Epithelial cell of esophagus (primary cell): ENCODE measurements at regions not wholly inside any gene's neighbourhood (a gene's known extent, or its start where the extent isn't known, plus 50 kb on each side); places are given as distances from the start of the nearest gene placed in this dataset.
"Not testable (repeated sequence)": the region's sequence is repeated elsewhere in the genome, so short reads cannot be mapped to it uniquely, and the experiment has no call there.

ENCODE experiments used
- DNase-seq: peaks from one replicate; pipeline ENCODE4 v3.0.0; 2010; ENCODE audit warnings: low read depth
- H3K4me3 ChIP-seq: 2 replicates; pipeline ENCODE4 v1.5.1; 2011; ENCODE audit warnings: mild to moderate bottlenecking, low read length, control low read depth
- CTCF ChIP-seq: IDR thresholded peaks from 2 replicates; pipeline ENCODE4 v1.5.1; 2011; ENCODE audit warnings: low read depth, mild to moderate bottlenecking, low read length, control low read depth, inconsistent platforms; ENCODE audit not compliant: insufficient read depth; ENCODE audit errors: missing control alignments

- no peak for DNase-seq
- no peak for TF ChIP-seq CTCF
Observed at GRCh38 chr12:96099986-96100385, 64.6 kb upstream of the LTA4H start.

GRCh38 chr12:96101806-96102205 is 66.4 kb upstream of the LTA4H start:
- TF ChIP-seq CTCF, result no peak

More at GRCh38 chr12:96099986-96100385, 64.6 kb upstream of the LTA4H start:
- no peak overlapping the region for H3K4me3 ChIP-seq

GRCh38 chr12:96103067-96103644 is 67.8 kb upstream of the LTA4H start:
- no peak for DNase-seq
- no peak overlapping the region for H3K4me3 ChIP-seq
- no peak for TF ChIP-seq CTCF

More at GRCh38 chr12:96101806-96102205, 66.4 kb upstream of the LTA4H start:
- H3K4me3 ChIP-seq, result no peak overlapping the region
- no peak for DNase-seq

- DNase-seq, result no peak
- no peak for TF ChIP-seq CTCF
- H3K4me3 ChIP-seq, result no peak overlapping the region
Observed at GRCh38 chr12:96104566-96104965, 69.2 kb upstream of the LTA4H start.

GRCh38 chr12:96106137-96106536 is 70.8 kb upstream of the LTA4H start:
- no peak overlapping the region for H3K4me3 ChIP-seq
- no peak for DNase-seq
- no peak for TF ChIP-seq CTCF

- no peak for TF ChIP-seq CTCF
- no peak overlapping the region for H3K4me3 ChIP-seq
- DNase-seq, result no peak
Observed at GRCh38 chr12:96107236-96107635, 71.8 kb upstream of the LTA4H start.

GRCh38 chr12:96108321-96108720 is 72.9 kb upstream of the LTA4H start:
- DNase-seq, result peak; percentile 27
- H3K4me3 ChIP-seq, result no peak overlapping the region
- no peak for TF ChIP-seq CTCF

- DNase-seq, H3K4me3 ChIP-seq: not testable (repeated sequence)
Observed at GRCh38 chr12:96108941-96109340, 73.6 kb upstream of the LTA4H start.
